SU-DHL-6 (cell line): ENCODE measurements at regions not wholly inside any gene's neighbourhood (a gene's known extent, or its start where the extent isn't known, plus 50 kb on each side); places are given as distances from the start of the nearest gene placed in this dataset.

Experiments
- H2AFZ ChIP-seq: fragments of 200-600 bp; sonication (generic); 2 replicates; pipeline ENCODE4 v1.6.1; 2014; ENCODE audit warnings: low read depth, mild to moderate bottlenecking, moderate library complexity, mixed read lengths, antibody characterized with exemption, low read length; ENCODE audit not compliant: severe bottlenecking
- H3F3A ChIP-seq: fragments of 200-600 bp; shearing (Covaris generic); 2 replicates; pipeline ENCODE4 v1.6.0; 2016; ENCODE audit warnings: antibody characterized with exemption, mild to moderate bottlenecking; ENCODE audit not compliant: insufficient read depth
- H3K27ac ChIP-seq: fragments of 200-600 bp; sonication (generic); 2 replicates; pipeline ENCODE4 v1.5.1; 2016; ENCODE audit warnings: low read depth, mild to moderate bottlenecking, low read length, moderate library complexity, mixed read lengths
- H3K27me3 ChIP-seq: fragments of 200-600 bp; sonication (generic), shearing (Covaris generic); 2 replicates; pipeline ENCODE4 v1.6.0; 2014; ENCODE audit warnings: mild to moderate bottlenecking, low read length
- H3K36me3 ChIP-seq: fragments of 200-600 bp; sonication (generic); 2 replicates; pipeline ENCODE4 v1.6.1; 2014; ENCODE audit warnings: mild to moderate bottlenecking, low read length, mixed read lengths
- H3K4me2 ChIP-seq: fragments of 300-600, 200-600 bp; shearing (Covaris generic), sonication (generic); 2 replicates; pipeline ENCODE4 v1.6.0; 2014; ENCODE audit warnings: low read length, low read depth, mild to moderate bottlenecking; ENCODE audit not compliant: poor library complexity, severe bottlenecking
- H3K4me3 ChIP-seq: fragments of 200-600 bp; sonication (generic); 2 replicates; pipeline ENCODE4 v1.5.1; 2014; ENCODE audit warnings: antibody characterized with exemption, low read length, mild to moderate bottlenecking, mixed read lengths; ENCODE audit not compliant: insufficient read depth, poor library complexity, severe bottlenecking
- H3K79me2 ChIP-seq: fragments of 200-600 bp; sonication (generic); 2 replicates; pipeline ENCODE4 v1.6.1; 2014; ENCODE audit warnings: mild to moderate bottlenecking, low read length, moderate library complexity; ENCODE audit not compliant: insufficient read depth
- H3K9ac ChIP-seq: fragments of 200-600 bp; sonication (generic); 2 replicates; pipeline ENCODE4 v1.7.0; 2014; ENCODE audit warnings: mild to moderate bottlenecking, low read length
- H3K9me2 ChIP-seq: fragments of 200-600 bp; sonication (generic); replicated peaks from 2 replicates; pipeline ENCODE4 v1.6.1; 2014; ENCODE audit warnings: low read length; ENCODE audit not compliant: insufficient read depth
- H3K9me3 ChIP-seq: fragments of 200-600 bp; sonication (generic); 2 replicates; pipeline ENCODE4 v1.6.1; 2014; ENCODE audit warnings: low read length, mixed read lengths; ENCODE audit not compliant: insufficient read depth
- H4K20me1 ChIP-seq: fragments of 200-600 bp; sonication (generic); 2 replicates; pipeline ENCODE4 v1.6.1; 2014; ENCODE audit warnings: low read depth, mild to moderate bottlenecking, antibody characterized with exemption, low read length, moderate library complexity, mixed read lengths
- EZH2phosphoT487 ChIP-seq: fragments of 200-600 bp; sonication (generic), shearing (Covaris generic); conservative IDR thresholded peaks from 2 replicates; pipeline ENCODE4 v1.6.1; 2018; ENCODE audit warnings: mild to moderate bottlenecking, antibody characterized with exemption, low read length, moderate library complexity, mixed read lengths
- TF ChIP-seq, protein P1 (sequence below): fragments of 200-600 bp; sonication (generic); IDR thresholded peaks from one replicate; pipeline ENCODE4 v1.5.1; 2017; ENCODE audit warnings: antibody characterized with exemption, mild to moderate bottlenecking, low read length, moderate library complexity; ENCODE audit not compliant: insufficient read depth, poor library complexity, severe bottlenecking

DNA sequence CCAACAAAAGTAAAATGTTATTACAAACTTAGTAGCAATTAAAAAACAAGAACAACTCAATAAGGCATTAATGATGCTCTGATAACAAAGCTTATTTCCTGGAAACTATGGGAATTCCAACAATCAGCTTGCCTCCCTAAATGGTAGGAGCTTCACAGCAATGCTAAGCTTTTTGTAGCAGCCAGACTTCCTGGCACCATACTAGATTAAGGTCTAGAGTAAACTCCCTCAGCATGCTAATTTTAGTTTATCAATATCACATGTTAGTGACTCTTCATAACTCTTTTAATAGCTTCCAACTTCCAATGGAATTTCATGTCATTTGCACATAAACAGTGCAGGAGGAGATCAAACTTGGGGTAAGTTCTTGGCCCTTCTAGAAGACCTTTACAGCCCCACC lies 782.0 kb downstream of the MCTP2 start:
- Histone ChIP-seq H3K9ac (no peak overlapping the region), H2AFZ (no peak overlapping the region), H4K20me1 (no peaks in the 10 kb centered on the region), H3F3A (no peaks in the 10 kb centered on the region), H3K4me2 (no peak overlapping the region), H3K36me3 (no peaks in the 10 kb centered on the region), H3K79me2 (no peaks in the 10 kb centered on the region), H3K27ac (no peak overlapping the region), H3K9me2 (no peaks in the 10 kb centered on the region), H3K4me3 (no peak overlapping the region), H3K9me3 (no peaks in the 10 kb centered on the region), H3K27me3 (no peaks in the 10 kb centered on the region)
- TF ChIP-seq, protein P1, sequence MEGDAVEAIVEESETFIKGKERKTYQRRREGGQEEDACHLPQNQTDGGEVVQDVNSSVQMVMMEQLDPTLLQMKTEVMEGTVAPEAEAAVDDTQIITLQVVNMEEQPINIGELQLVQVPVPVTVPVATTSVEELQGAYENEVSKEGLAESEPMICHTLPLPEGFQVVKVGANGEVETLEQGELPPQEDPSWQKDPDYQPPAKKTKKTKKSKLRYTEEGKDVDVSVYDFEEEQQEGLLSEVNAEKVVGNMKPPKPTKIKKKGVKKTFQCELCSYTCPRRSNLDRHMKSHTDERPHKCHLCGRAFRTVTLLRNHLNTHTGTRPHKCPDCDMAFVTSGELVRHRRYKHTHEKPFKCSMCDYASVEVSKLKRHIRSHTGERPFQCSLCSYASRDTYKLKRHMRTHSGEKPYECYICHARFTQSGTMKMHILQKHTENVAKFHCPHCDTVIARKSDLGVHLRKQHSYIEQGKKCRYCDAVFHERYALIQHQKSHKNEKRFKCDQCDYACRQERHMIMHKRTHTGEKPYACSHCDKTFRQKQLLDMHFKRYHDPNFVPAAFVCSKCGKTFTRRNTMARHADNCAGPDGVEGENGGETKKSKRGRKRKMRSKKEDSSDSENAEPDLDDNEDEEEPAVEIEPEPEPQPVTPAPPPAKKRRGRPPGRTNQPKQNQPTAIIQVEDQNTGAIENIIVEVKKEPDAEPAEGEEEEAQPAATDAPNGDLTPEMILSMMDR, result no peak
- no peak for TF ChIP-seq EZH2phosphoT487

DNA sequence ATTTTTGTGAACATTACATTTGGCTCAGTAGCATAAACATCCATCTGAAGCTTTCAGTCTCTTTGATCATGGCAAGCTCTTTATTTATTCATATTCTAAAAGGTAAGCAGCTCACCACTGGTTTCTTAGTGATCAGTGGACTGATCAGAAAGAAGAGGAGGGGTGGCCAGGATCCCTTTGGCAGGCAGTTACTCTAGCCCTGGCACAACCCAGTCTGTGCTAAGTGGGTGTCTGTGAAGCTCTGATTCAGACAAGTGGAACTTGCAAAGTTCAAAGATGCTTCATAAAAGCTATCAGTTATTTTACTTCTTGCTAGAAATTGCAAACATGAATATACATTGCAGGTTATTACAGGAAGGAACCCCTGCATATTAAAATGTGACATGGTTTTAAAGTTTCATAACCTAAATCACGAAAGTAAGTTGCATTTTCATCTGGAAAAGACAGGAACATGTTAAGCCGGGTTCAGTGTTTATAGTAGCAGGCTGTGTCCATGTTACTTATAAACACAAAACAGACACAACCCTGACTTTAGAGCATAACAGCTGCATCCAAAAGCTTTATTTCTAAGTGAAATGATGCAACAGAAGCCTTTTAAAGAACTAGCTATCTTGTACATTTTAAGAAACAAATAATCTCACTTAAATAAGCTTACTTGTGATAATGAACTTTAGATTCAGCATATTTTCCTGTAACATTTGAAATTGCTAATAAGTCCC lies 785.3 kb downstream of the MCTP2 start:
- no peaks in the 10 kb centered on the region for H3F3A ChIP-seq
- no peak overlapping the region for H3K27ac ChIP-seq
- H3K36me3 ChIP-seq, result no peaks in the 10 kb centered on the region
- H3K9me2 ChIP-seq, result no peaks in the 10 kb centered on the region
- TF ChIP-seq, protein P1, result no peak
- TF ChIP-seq EZH2phosphoT487, result no peak
- no peaks in the 10 kb centered on the region for H3K79me2 ChIP-seq
- H3K9me3 ChIP-seq, result no peaks in the 10 kb centered on the region
- no peak overlapping the region for H3K9ac ChIP-seq
- H3K4me2 ChIP-seq, result no peak overlapping the region
- H3K4me3 ChIP-seq, result no peak overlapping the region
- H2AFZ ChIP-seq, result no peak overlapping the region
- H4K20me1 ChIP-seq, result no peaks in the 10 kb centered on the region
- no peaks in the 10 kb centered on the region for H3K27me3 ChIP-seq

DNA sequence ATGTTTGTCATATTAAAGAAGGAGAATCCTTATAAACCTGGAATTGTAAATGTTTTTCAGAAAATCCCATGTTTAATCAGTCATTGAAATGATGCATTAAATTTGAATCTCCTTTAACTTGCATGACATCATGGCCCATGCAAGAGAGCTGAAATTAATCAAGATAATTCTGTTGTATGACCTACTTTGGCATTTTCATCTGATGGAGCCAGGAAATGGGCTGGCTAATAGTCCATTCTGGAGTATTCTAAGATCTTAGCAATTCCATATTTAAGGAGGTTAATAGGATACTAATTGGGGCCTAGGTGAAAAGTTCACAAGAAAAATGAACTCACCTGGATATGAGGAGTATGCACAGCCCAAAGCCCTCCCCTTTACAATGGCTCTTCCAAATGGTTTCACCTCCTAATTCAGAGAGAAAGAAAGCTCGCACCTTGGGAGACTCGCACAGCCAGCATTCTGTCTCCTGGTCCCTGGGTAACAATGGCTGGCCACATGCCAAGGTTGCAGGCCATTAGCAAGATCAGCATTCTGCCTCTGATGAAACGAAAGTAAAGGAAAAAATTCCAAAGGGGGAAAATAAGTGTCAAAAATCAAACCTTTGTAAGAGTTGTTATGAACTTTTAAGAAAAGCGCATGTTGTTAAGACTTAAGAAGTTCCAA lies 786.4 kb downstream of the MCTP2 start:
- Histone ChIP-seq H2AFZ (no peak overlapping the region), H3K9me3 (no peaks in the 10 kb centered on the region), H3K9me2 (no peaks in the 10 kb centered on the region), H3K4me2 (no peak overlapping the region), H3K4me3 (no peak overlapping the region), H3K36me3 (no peaks in the 10 kb centered on the region), H4K20me1 (no peaks in the 10 kb centered on the region), H3K27me3 (no peaks in the 10 kb centered on the region), H3K27ac (no peak overlapping the region), H3F3A (no peaks in the 10 kb centered on the region), H3K79me2 (no peaks in the 10 kb centered on the region), H3K9ac (no peak overlapping the region)
- no peak for TF ChIP-seq EZH2phosphoT487
- TF ChIP-seq, protein P1, result no peak
